WERI-Rb-1 (cell line): ENCODE measurements at regions not wholly inside any gene's neighbourhood (a gene's known extent, or its start where the extent isn't known, plus 50 kb on each side); places are given as distances from the start of the nearest gene placed in this dataset.

Experiments
- DNase-seq: peaks from one replicate; pipeline ENCODE4 v3.0.0-alpha.2; 2020
- H3K27ac ChIP-seq: fragments of 250-450 bp; sonication (Bioruptor Pico); 2 replicates; pipeline ENCODE4 v1.5.1; 2020; ENCODE audit warnings: mild to moderate bottlenecking, moderate library complexity
- H3K27me3 ChIP-seq: fragments of 250-450 bp; sonication (Bioruptor Pico); 2 replicates; pipeline ENCODE4 v1.5.1; 2021; ENCODE audit warnings: mild to moderate bottlenecking, low read depth, moderate library complexity; ENCODE audit not compliant: insufficient read depth, severe bottlenecking
- H3K36me3 ChIP-seq: fragments of 250-450 bp; sonication (Bioruptor Pico); 2 replicates; pipeline ENCODE4 v1.5.1; 2020; ENCODE audit warnings: mild to moderate bottlenecking, moderate library complexity
- H3K4me3 ChIP-seq: 2 replicates; pipeline ENCODE4 v1.5.1; 2011; ENCODE audit warnings: low read depth, mild to moderate bottlenecking, control low read depth, low read length
- H3K9me3 ChIP-seq: fragments of 250-450 bp; sonication (Bioruptor Pico); 2 replicates; pipeline ENCODE4 v1.5.1; 2021; ENCODE audit warnings: mild to moderate bottlenecking, moderate library complexity; ENCODE audit not compliant: severe bottlenecking
- TF ChIP-seq, protein P1 (sequence below): IDR thresholded peaks from 2 replicates; pipeline ENCODE4 v1.5.1; 2011; ENCODE audit warnings: low read depth, mild to moderate bottlenecking, control low read depth, inconsistent platforms, low read length

DNA sequence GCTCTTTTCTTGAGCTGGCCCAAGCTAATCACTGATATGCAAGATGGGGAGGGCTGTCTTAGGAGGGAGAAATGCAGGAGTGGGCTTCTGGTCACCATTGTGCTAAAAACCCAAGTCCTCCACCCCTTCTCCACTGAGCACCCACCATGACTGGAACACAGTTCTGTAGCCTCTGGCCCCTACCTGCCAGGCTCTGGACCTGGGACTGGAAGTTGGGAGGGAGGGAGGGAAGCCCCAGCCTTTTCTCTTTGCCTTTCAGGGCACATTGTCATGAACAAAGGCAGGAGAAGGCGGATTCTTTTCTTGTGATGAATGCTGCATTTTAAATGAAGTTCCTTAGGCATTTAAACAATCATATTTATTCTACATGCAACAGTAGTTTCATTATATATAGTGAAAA lies 559.1 kb upstream of the TRPC7 start:
- Histone ChIP-seq H3K36me3 (no peaks in the 10 kb centered on the region), H3K9me3 (peaks cover 3% of the 10 kb centered on the region), H3K27ac (no peak overlapping the region), H3K4me3 (no peak overlapping the region), H3K27me3 (no peaks in the 10 kb centered on the region)
- TF ChIP-seq, protein P1, sequence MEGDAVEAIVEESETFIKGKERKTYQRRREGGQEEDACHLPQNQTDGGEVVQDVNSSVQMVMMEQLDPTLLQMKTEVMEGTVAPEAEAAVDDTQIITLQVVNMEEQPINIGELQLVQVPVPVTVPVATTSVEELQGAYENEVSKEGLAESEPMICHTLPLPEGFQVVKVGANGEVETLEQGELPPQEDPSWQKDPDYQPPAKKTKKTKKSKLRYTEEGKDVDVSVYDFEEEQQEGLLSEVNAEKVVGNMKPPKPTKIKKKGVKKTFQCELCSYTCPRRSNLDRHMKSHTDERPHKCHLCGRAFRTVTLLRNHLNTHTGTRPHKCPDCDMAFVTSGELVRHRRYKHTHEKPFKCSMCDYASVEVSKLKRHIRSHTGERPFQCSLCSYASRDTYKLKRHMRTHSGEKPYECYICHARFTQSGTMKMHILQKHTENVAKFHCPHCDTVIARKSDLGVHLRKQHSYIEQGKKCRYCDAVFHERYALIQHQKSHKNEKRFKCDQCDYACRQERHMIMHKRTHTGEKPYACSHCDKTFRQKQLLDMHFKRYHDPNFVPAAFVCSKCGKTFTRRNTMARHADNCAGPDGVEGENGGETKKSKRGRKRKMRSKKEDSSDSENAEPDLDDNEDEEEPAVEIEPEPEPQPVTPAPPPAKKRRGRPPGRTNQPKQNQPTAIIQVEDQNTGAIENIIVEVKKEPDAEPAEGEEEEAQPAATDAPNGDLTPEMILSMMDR = no peak
- no peak for DNase-seq

DNA sequence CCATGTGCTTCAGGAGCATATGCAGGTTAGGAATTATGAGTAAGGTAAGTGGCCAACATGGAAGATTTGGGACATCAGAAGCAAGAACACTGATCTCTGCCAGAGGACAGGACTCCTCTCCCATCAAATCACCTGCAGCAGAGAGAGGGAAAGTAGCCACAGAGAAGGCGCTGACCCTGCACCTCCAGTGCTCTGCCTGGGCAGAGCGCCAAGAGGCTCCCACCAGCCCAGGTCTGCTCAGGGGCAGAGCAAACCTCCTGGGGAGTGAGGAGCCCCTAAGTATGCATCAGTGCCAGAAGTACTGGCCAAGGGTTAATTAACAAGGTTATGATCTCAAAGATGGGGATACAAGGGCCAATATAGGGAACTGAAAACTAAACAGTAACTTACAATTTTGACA lies 545.3 kb upstream of the TRPC7 start:
- no peaks in the 10 kb centered on the region for H3K9me3 ChIP-seq
- H3K4me3 ChIP-seq = no peak overlapping the region
- DNase-seq = no peak
- no peaks in the 10 kb centered on the region for H3K27me3 ChIP-seq
- TF ChIP-seq, protein P1 = no peak
- H3K36me3 ChIP-seq = no peaks in the 10 kb centered on the region
- H3K27ac ChIP-seq = no peak overlapping the region

DNA sequence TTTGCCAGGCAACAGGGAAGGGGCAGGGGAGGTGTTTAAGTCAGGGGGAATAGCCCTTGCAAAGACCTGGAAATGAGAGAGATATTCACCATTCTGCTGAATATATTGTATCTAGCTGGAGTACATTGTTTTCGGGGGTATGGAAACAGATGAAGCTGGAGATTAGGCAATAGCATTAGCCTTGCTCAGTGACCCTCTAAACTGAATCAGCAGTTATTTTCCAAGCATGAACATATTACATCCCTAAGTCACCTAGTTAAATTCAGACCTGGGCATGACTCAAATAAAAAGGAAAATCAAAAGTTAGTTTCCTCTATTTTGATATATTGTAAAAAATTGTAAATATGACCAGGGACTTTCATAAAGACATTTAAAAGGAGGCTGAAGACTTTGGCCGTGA lies 544.6 kb upstream of the TRPC7 start:
- H3K4me3 ChIP-seq = no peak overlapping the region
- TF ChIP-seq, protein P1 = no peak
- DNase-seq = no peak
- H3K9me3 ChIP-seq = no peaks in the 10 kb centered on the region
- no peak overlapping the region for H3K27ac ChIP-seq
- no peaks in the 10 kb centered on the region for H3K36me3 ChIP-seq
- no peaks in the 10 kb centered on the region for H3K27me3 ChIP-seq

DNA sequence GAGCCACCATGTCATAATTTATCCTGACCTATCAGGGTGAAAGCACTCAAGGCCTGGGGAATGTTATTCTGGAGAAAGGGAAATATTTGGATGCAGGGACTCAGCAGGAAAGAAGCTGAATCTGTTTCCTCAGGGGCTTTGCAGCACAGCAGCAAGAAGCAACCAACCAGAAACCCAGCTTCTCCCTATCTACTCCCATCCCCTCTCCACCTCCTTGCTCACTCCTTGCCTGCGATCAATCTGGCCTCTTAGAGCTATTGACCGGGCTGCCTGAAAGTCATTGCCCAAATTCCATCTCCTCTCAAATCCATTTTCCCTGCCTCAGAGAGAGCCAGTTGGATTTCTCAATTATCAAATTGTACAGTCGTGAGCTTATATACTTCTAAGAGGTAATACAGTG lies 542.0 kb upstream of the TRPC7 start:
- H3K4me3 ChIP-seq = no peak overlapping the region
- H3K36me3 ChIP-seq = no peaks in the 10 kb centered on the region
- no peak overlapping the region for H3K27ac ChIP-seq
- H3K9me3 ChIP-seq = no peaks in the 10 kb centered on the region
- no peaks in the 10 kb centered on the region for H3K27me3 ChIP-seq
- DNase-seq = no peak
- TF ChIP-seq, protein P1 = no peak

DNA sequence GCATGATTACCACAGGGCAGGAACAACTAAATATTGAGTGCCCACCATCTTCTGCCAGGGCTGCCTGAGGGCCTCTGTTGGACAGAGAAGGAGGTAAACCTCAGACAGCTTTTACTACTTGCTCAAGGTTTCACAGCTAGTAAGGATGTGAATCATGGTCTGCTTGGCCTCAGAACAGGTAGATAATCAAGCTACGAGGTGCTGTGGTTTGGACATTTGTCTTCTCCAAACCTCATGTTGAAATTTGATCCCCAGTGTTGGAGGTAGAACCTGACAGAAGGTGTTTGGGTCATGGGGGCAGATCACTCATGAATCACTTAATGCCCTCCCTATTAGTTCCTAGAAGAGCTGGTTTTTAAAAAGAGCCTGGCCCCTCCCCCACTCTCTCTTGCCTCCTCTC lies 541.2 kb upstream of the TRPC7 start:
- H3K27me3 ChIP-seq = no peaks in the 10 kb centered on the region
- no peak for DNase-seq
- no peak overlapping the region for H3K27ac ChIP-seq
- H3K4me3 ChIP-seq = no peak overlapping the region
- H3K36me3 ChIP-seq = no peaks in the 10 kb centered on the region
- TF ChIP-seq, protein P1 = no peak
- H3K9me3 ChIP-seq = no peaks in the 10 kb centered on the region

DNA sequence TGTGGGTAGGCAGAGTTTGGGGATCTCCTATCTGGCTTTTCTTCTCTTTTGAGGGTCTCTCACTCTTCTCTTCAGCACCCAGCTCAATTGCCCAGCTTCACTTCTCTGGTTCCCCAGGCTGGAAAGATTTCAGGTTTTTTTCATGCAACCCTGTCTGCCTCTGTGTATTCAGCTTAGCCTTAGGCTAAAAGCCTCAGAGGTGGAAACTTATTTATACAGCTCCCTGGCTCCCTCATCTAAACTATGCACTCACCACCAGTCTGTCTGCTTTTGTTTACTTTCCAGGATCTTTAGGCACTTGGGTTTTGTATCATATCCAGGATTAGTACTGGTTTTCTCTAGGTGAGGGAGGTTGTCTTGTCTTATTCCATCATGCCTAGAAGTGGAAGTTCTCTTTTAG lies 540.2 kb upstream of the TRPC7 start:
- DNase-seq = no peak
- H3K4me3 ChIP-seq = no peak overlapping the region
- no peaks in the 10 kb centered on the region for H3K9me3 ChIP-seq
- TF ChIP-seq, protein P1 = no peak
- H3K27me3 ChIP-seq = no peaks in the 10 kb centered on the region
- no peaks in the 10 kb centered on the region for H3K36me3 ChIP-seq
- H3K27ac ChIP-seq = no peak overlapping the region
